C4-2B (cell line): ENCODE measurements at regions not wholly inside any gene's neighbourhood (a gene's known extent, or its start where the extent isn't known, plus 50 kb on each side); places are given as distances from the start of the nearest gene placed in this dataset.

Source experiments
- H3K27ac ChIP-seq: fragments of 450-650 bp; 2 replicates; pipeline ENCODE4 v1.5.1; 2017
- ZFX ChIP-seq: fragments of 450-650 bp; IDR thresholded peaks from 2 replicates; pipeline ENCODE4 v1.6.1; 2017
- TF ChIP-seq, protein P1 (sequence below): fragments of 450-650 bp; conservative IDR thresholded peaks from 2 replicates; pipeline ENCODE4 v1.5.1; 2017; ENCODE audit warnings: mild to moderate bottlenecking

DNA sequence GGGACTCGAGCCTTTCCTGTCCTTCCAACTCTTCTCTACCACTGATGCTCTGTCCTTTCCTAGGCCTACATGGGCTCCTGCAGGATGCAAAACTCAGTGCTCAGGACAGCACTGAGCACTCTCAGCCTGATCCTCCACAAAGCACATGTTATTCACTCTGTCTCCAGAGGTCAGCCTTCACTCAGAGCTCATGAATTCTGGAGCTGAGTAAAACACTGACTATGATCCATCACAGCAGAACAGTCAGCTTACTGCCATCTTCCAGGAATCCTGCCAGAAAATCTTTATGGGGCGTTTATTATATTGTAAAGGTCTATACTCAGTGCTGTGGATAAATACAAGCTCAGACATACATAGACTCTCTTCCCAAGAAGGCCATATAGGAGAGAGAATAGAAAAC, 121.5 kb upstream of the CPEB2 start:
- TF ChIP-seq ZFX: no peak
- TF ChIP-seq, protein P1, sequence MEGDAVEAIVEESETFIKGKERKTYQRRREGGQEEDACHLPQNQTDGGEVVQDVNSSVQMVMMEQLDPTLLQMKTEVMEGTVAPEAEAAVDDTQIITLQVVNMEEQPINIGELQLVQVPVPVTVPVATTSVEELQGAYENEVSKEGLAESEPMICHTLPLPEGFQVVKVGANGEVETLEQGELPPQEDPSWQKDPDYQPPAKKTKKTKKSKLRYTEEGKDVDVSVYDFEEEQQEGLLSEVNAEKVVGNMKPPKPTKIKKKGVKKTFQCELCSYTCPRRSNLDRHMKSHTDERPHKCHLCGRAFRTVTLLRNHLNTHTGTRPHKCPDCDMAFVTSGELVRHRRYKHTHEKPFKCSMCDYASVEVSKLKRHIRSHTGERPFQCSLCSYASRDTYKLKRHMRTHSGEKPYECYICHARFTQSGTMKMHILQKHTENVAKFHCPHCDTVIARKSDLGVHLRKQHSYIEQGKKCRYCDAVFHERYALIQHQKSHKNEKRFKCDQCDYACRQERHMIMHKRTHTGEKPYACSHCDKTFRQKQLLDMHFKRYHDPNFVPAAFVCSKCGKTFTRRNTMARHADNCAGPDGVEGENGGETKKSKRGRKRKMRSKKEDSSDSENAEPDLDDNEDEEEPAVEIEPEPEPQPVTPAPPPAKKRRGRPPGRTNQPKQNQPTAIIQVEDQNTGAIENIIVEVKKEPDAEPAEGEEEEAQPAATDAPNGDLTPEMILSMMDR: no peak
- H3K27ac ChIP-seq: no peak overlapping the region

GRCh38 chr4:14883166-14883565, 119.1 kb upstream of the CPEB2 start:
- H3K27ac ChIP-seq: no peak overlapping the region

DNA sequence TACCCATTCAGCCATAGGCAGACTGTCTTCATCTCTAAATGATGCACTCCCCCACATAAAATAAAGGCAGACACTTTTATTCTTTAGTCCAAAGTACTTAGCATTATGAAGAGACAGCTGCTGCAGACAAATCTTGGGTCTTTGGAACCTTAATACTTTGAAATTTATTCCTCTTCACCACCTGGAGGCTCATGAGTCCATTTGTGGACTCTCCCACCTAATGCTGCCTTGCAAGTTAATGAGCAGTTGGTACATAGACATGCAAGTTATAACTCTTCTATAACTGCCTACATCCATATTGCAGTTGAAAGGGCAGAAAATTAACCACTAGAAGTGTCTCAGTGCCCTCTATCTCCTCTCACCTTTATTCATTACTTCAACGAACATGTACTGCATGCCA, 118.6 kb upstream of the CPEB2 start:
- H3K27ac ChIP-seq: no peak overlapping the region
- TF ChIP-seq, protein P1: no peak
- no peak for TF ChIP-seq ZFX

More at GRCh38 chr4:14883166-14883565, 119.1 kb upstream of the CPEB2 start:
- TF ChIP-seq, protein P1: no peak
- no peak for TF ChIP-seq ZFX

- H3K27ac ChIP-seq: no peak overlapping the region
- TF ChIP-seq, protein P1: no peak
- TF ChIP-seq ZFX: no peak
Measured at GRCh38 chr4:14887842-14888433, 114.3 kb upstream of the CPEB2 start.

- H3K27ac ChIP-seq: no peak overlapping the region
- TF ChIP-seq, protein P1: no peak
- TF ChIP-seq ZFX: no peak
Measured at GRCh38 chr4:14888790-14889572, 113.3 kb upstream of the CPEB2 start.

- H3K27ac ChIP-seq: no peak overlapping the region
- TF ChIP-seq, protein P1: no peak
- TF ChIP-seq ZFX: no peak
Measured at GRCh38 chr4:14892563-14892962, 109.7 kb upstream of the CPEB2 start.

- H3K27ac ChIP-seq: no peak overlapping the region
- TF ChIP-seq ZFX: no peak
- TF ChIP-seq, protein P1: no peak
Measured at GRCh38 chr4:14893713-14894112, 108.6 kb upstream of the CPEB2 start.
